GM19467 (cell line): ENCODE measurements at regions not wholly inside any gene's neighbourhood (a gene's known extent, or its start where the extent isn't known, plus 50 kb on each side); places are given as distances from the start of the nearest gene placed in this dataset.

ENCODE experiments used
- ATAC-seq: cut with Tn5 transposase; IDR thresholded peaks from one replicate; pipeline ENCODE4 v1.9.1; 2021; ENCODE audit warnings: mild to moderate bottlenecking, moderate library complexity; ENCODE audit not compliant: unreplicated experiment

DNA sequence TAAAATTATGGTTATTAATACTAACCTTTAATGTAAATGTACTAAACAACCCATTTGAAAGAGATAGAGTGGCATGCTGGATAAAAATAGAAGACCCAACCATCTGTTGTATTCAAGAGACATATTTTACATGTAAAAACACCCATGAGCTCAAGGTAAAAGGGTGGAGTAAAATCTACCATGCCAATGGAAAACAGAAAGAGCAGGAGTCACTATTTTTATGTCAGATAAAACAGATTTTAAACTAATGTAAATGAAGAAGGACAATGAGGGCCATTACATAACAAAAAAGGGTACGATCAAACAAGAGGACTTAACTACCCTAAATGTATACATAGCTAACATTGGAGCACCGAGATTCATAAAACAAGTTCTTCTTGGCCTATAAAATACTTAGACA, 66.3 kb downstream of the ITM2A start:
- no peak for ATAC-seq

DNA sequence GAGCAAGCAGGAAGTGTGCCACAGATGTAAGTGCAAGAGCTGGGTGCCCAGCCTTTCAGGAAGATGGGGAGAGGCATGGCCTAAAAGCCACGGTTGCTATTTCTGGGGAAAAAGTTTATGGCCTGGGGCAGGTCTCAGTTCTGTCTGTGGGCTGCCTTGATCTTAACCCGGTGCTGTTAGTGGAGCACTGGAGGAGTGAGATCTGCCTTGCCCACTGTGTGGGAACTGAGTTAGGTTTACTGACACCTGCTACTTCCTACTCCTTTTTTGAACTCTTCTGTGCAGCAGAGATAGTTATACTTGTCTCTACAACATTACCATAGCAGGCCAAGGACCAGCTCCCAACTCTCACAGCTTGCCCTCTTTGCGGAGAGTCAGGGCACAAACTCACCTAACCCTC, 76.5 kb downstream of the ITM2A start:
- no peak for ATAC-seq

DNA sequence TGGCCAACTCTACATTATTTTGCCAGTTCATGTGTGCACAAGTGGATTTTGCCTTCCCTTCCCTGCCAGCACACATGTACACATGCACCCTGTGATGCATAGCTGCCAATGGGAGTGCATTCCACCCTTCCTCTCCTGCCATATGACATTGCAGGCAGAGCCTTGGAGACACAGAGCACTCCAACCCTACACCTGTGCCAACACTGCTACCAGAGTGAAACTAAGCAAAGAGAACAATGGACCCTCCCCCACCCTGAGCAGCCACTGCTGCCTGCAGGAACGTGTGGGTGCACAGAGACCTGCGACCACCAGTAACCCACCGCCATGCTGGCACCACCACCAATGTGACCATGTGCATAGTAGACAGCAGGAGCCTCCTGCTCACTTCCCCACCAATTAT, 78.4 kb downstream of the ITM2A start:
- no peak for ATAC-seq

DNA sequence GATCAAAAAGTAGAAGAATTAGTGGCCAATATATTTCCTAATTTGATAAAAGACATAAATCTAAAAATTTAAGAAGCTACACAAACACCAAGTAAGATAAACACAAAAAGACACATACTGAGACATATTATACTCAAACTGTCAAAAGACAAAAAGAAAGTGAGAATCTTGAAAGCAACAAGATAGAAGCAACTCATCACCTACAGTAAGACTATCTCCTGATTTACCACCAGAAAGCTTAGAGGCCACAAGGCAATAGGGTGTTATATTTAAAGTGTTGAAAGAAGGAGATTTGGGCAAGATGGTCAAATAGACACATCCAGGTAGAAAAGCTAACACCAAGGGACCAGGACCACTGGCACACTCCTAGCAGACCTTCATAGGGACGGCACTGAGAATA, 79.4 kb downstream of the ITM2A start:
- ATAC-seq = no peak

DNA sequence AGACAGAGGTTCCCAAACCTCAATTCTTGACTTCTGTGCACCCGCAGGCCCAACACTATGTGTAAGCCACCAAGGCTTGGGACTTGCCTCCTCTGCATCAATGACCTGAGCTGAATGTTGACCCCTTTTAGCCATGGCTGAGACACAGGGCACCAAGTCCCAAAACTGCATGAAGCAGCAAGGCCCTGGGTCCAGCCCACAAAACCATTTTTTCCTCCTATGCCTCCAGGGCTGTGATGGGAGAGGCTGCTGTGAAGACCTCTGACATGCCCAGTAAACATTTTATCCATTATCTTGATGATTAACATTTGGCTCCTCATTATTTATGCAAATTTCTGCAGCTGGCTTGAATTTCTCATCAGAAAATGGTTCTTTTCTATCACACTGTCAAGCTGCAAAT, 85.4 kb downstream of the ITM2A start:
- ATAC-seq = no peak

DNA sequence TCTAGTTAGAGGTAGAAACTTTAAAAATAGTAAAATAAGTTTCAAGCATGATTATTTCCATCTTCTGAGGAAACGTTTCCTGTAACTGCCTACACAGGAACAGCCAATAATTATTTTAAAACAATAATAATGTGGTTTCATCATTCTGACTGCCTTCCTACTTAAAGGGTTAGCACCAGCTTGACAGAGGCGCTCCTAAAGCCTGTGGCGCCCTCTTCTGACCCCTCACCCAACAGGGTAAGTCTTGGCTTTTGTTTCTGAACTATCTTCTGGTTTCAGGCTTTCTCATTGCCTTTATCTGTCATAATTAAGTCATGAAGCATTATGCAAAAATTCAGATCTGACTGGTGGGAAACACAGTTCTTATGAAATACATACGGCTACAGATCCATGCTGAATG, 96.7 kb downstream of the ITM2A start:
- peak; percentile 86 for ATAC-seq

DNA sequence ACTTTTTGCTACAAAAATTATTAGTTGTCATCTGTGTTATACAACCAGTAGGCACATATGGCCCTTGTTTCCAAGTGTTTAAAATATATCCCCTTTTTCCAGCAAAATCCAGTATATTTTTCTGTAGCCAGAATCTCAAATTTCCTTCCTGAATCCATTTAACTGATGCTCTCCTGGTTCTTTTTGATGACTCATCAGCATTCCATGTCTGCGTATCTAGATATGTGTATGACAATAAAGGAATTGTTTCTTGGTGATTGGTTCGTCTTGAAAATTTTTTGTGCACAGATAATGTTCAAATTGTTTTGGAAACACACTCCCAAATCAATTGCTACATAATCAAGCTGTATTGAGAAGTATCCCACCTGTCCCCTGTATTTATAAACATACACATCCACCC, 98.3 kb downstream of the ITM2A start:
- no peak for ATAC-seq

DNA sequence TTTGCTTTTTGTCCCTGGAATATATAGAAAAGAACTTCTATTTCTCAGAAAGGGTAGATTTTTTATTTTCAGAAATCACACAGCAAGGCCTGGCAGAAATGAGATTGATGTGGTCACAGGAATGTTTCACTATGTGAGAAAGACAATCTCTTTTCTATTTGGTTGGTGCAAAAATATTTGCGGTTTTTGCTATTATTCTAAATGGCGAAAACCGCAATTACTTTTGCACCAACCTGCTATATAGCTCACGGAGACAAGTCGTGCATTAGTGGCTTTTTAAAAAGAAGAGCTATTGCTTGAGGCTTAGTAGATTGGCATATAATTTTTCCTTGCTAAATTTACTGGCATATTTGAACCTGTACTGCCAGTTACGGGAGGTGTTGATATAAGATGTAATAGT, 100.4 kb downstream of the ITM2A start:
- ATAC-seq = no peak

DNA sequence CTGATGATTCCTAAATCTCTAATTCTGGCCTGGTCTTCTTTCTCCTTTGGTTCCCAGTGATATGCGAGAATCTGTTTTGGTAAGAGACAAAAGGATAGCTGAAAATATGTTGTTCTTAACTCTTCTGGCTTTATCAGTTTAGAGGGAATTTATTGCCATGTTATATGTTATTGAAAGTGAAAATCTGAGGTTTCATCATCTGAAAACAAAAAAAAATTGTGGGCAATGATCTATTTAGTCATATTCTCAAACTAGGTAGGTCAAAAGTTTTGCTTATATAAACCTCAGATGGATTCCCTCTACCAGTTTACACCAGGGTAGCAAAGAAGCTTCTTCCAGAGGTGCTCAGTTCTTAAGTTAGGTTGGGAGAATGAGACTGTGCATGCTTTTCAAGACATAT, 103.6 kb downstream of the ITM2A start:
- no peak for ATAC-seq

DNA sequence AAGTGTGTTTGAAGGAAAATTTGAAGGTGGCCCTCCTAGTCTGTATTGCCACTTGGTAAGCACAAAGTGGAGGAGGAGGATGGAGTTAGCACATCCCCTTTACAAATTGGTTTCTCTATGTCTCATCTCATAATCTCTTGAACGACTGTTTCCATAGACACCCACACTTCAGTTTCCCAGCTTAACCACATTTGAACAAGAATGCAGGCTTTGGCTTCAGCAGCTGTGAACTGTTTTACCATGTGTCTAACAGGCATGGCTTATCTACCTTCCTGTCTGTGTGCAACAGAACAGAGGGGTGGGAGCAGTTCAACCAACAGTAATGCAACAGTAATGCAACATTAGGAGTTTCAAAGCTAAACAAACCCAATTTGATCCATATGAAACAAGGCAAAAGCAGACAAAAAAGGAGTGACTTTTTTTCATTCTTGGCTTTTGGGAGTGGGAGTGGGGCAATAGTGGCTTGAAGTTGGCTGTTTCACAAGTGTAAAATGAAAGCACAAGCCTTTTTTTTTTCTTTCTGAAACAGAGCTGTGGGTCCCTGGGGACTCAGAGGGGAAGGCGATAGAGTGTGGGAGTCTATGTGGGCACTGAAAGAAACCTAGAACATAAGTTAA, 108.0 kb downstream of the ITM2A start:
- peak; percentile 92 for ATAC-seq

DNA sequence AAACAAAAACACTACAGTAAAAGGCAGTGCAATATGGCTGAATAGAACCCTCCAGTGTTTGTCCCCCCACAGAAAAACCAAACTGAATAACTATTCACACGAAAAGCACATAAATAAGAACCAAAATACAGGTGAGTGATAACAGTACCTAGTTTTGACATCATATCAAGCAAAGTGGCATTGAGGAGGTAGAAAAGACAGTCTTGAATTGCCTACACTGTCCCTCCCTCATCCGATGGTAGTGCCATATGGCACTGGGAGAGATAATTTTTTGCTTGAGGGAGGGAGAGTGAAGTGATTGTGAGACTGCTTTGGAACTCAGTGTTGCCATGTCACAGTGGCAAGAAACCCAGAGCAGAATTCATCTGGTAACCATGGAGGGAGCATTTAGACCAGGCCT, 99.2 kb downstream of the GPR174 start:
- no peak for ATAC-seq

DNA sequence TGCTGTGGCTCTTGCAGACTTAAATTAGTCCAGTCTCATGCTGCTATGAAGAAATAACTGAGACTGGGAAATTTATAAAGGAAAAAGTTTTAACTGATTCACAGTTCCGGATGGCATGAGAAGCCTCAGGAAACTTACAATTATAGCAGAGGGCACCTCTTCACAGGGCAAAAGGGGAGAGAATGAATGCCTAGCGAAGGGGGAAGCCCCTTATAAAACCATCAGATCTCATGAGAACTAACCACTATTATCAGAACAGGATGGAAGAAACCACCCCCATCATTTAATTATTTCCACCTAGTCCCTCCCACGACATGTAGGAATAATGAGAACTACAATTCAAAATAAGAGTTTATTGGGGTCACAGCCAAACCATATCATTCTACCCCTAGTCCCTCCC, 91.4 kb downstream of the GPR174 start:
- no peak for ATAC-seq

DNA sequence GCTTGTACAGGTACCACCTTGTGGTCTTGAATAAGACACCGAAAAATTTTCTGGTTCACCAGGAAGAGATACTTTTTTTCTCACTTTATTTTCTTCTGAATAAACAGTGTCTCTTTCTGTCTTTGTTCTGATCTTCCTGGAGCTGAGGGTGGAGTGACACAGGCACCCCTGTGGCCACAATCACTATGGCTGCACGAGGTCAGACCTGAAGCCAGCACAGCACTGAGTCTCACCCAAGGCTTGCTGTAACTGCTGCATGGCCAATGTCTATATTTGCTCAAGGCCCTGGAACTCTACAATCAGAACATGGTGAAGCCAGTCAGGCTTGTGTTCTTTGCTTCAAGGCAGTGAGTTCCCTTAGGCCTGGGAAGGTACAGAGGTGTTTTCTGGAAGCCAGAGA, 87.2 kb downstream of the GPR174 start:
- no peak for ATAC-seq
